ENCODE measurements at regions not wholly inside any gene's neighbourhood (a gene's known extent, or its start where the extent isn't known, plus 50 kb on each side); places are given as distances from the start of the nearest gene placed in this dataset.

DNA sequence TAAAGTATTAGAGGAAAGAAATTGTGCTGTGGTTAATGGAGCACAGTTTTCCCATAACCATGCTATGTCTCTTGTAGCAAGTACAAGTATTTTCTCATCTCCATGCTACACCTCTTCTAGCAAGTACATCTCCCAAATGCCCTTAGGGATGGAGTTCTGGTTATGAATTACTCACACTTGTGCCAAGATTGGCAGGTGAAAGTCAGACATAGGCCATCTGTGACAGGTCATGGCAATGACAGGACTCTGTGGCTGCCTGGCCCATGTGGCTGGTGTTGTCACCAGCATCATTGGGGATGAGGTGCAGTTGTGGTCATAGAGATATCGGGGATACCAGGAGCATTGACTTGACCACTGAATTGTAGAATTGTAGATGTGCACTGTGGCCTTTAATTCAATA lies 310.2 kb downstream of the FAT4 start:
- TF ChIP-seq, protein P1, sequence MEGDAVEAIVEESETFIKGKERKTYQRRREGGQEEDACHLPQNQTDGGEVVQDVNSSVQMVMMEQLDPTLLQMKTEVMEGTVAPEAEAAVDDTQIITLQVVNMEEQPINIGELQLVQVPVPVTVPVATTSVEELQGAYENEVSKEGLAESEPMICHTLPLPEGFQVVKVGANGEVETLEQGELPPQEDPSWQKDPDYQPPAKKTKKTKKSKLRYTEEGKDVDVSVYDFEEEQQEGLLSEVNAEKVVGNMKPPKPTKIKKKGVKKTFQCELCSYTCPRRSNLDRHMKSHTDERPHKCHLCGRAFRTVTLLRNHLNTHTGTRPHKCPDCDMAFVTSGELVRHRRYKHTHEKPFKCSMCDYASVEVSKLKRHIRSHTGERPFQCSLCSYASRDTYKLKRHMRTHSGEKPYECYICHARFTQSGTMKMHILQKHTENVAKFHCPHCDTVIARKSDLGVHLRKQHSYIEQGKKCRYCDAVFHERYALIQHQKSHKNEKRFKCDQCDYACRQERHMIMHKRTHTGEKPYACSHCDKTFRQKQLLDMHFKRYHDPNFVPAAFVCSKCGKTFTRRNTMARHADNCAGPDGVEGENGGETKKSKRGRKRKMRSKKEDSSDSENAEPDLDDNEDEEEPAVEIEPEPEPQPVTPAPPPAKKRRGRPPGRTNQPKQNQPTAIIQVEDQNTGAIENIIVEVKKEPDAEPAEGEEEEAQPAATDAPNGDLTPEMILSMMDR (IDR thresholded peaks at IDR 0.05) = no peak
- no peak for TF ChIP-seq POLR2AphosphoS5 (IDR thresholded peaks at IDR 0.05)
